ENCODE measurements at regions not wholly inside any gene's neighbourhood (a gene's known extent, or its start where the extent isn't known, plus 50 kb on each side); places are given as distances from the start of the nearest gene placed in this dataset.

DNA sequence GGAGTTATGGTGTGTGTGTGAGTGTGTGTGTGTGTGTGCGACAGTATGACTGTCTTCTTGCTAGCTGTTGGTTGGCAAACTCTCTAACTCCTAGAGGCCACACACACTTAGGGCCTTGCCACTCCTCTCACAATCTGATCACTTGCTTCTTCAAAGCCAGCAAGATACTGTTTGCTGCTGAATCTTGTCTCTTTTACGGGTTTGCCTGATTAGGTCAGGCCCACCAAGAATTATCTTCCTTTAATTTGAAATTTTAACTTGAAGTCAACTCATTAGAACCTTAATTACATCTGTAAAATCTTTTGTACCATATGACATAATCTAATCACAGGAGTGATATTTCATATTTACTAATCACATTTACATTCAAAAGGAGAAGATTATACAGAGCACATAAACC is 359.2 kb upstream of the SGCG start:
- Mint-ChIP-seq H3K27ac (ENCODE audit: unreplicated experiment) (no peak overlapping the region), H3K4me1 (ENCODE audit: low read depth) (no peaks in the 10 kb centered on the region), H3K4me3 (ENCODE audit: unreplicated experiment) (no peak overlapping the region), H3K9me3 (ENCODE audit: low read depth) (peaks cover 12% of the 10 kb centered on the region), H3K36me3 (ENCODE audit: low read depth) (no peaks in the 10 kb centered on the region), H3K27me3 (ENCODE audit: low read depth) (no peaks in the 10 kb centered on the region)
- DNase-seq (ENCODE audit: low spot score): no peak
- TF ChIP-seq, protein P1, sequence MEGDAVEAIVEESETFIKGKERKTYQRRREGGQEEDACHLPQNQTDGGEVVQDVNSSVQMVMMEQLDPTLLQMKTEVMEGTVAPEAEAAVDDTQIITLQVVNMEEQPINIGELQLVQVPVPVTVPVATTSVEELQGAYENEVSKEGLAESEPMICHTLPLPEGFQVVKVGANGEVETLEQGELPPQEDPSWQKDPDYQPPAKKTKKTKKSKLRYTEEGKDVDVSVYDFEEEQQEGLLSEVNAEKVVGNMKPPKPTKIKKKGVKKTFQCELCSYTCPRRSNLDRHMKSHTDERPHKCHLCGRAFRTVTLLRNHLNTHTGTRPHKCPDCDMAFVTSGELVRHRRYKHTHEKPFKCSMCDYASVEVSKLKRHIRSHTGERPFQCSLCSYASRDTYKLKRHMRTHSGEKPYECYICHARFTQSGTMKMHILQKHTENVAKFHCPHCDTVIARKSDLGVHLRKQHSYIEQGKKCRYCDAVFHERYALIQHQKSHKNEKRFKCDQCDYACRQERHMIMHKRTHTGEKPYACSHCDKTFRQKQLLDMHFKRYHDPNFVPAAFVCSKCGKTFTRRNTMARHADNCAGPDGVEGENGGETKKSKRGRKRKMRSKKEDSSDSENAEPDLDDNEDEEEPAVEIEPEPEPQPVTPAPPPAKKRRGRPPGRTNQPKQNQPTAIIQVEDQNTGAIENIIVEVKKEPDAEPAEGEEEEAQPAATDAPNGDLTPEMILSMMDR (IDR thresholded peaks at IDR 0.05): no peak

DNA sequence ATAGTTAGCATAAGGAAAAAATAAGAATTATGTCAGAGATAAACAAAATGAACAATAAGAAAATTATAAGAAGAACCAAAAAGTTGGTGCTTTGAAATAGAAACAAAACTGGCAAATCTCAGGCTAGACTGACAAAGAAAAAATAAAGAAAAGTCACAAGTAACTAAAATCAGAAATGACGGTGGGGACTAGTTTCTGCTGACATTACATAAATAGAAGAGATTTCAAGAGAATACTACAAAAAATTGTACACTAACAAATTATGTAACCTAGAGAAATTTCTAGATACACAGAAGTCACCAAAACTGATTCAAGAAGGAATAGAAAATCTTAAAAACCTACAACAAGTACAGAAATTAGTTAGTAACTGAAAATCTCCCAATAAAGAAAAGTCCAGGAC is 355.6 kb upstream of the SGCG start:
- Mint-ChIP-seq H3K9me3 (ENCODE audit: low read depth) (peaks cover 12% of the 10 kb centered on the region), H3K36me3 (ENCODE audit: low read depth) (no peaks in the 10 kb centered on the region), H3K4me3 (ENCODE audit: unreplicated experiment) (no peak overlapping the region), H3K4me1 (ENCODE audit: low read depth) (no peaks in the 10 kb centered on the region), H3K27ac (ENCODE audit: unreplicated experiment) (no peak overlapping the region), H3K27me3 (ENCODE audit: low read depth) (no peaks in the 10 kb centered on the region)
- no peak for DNase-seq (ENCODE audit: low spot score)
- TF ChIP-seq, protein P1 (IDR thresholded peaks at IDR 0.05): no peak

DNA sequence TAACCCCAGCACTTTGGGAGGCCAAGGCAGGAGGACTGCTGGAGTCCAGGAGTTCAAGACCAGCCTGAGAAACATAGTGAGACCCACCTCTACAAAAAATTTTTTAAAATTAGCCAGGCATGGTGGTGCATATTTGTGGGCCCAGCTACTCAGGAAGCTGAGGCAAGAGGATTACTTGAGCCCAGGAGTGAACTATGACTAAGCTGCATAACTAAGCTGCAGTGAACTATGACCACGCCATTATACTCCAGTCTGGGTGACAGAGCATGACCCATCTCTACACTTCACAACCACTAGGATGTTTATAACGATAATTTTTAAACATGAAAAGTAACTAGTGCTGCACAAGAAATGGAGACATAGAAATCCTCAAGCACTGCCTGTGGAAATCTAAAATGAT is 352.7 kb upstream of the SGCG start:
- no peaks in the 10 kb centered on the region for H3K36me3 Mint-ChIP-seq (ENCODE audit: low read depth)
- TF ChIP-seq, protein P1 (IDR thresholded peaks at IDR 0.05): no peak
- H3K9me3 Mint-ChIP-seq (ENCODE audit: low read depth): peaks cover 12% of the 10 kb centered on the region
- H3K4me3 Mint-ChIP-seq (ENCODE audit: unreplicated experiment): no peak overlapping the region
- H3K27me3 Mint-ChIP-seq (ENCODE audit: low read depth): no peaks in the 10 kb centered on the region
- no peak for DNase-seq (ENCODE audit: low spot score)
- no peaks in the 10 kb centered on the region for H3K4me1 Mint-ChIP-seq (ENCODE audit: low read depth)
- H3K27ac Mint-ChIP-seq (ENCODE audit: unreplicated experiment): no peak overlapping the region

DNA sequence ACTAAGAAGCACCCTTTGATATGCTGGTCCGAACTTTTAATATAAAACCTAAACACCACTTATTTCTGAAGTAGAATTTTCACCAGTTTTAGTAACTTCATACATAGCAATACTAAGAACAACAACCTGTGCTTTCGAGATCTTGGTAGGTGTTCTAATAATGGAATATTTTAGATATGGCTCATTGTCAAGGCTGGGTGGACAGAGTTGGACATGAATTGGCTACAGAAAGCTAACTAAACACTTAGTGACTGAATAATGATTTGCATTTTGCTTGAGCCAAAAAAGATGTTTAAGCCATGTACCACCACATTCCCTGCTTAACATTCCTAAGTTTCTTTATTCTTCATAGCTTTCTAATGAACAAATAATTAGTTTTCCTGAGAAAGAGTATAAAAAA is 344.3 kb upstream of the SGCG start:
- H3K27me3 Mint-ChIP-seq (ENCODE audit: low read depth): no peaks in the 10 kb centered on the region
- H3K4me1 Mint-ChIP-seq (ENCODE audit: low read depth): no peaks in the 10 kb centered on the region
- TF ChIP-seq, protein P1 (IDR thresholded peaks at IDR 0.05): no peak
- no peak overlapping the region for H3K4me3 Mint-ChIP-seq (ENCODE audit: unreplicated experiment)
- H3K36me3 Mint-ChIP-seq (ENCODE audit: low read depth): no peaks in the 10 kb centered on the region
- DNase-seq (ENCODE audit: low spot score): no peak
- H3K9me3 Mint-ChIP-seq (ENCODE audit: low read depth): no peaks in the 10 kb centered on the region
- H3K27ac Mint-ChIP-seq (ENCODE audit: unreplicated experiment): no peak overlapping the region

DNA sequence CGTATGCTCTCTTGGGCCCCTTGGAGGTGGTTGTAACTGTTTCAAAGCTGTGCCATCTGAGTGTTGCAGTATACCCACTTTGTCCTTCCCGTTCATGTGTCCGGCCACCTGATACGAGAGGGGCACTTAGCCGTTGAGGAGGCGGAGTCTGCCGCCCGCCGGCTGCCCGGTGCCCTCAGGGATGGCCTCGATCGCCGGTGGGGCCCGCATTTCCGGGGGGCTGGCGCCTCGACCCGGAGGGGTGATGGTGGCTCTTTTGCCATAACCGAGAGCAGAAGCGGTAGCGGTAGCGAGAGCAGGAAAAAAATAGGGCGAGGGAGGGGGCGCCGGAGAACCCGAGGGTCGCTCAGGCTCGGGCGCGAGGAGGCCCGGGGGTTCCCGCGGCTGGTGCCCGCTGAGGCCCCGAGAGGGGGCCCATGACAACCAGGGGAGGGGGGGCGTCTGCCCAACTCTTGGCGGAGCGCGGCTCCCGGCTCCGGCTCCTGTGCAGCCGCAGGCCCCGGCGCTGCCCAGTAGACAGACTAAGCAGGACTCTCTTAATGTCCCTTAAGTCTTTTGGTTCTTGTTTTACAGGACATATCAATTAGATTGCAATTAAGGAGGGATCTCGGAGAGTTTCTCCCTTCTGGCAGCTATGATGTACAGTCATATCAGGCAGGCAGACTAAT is 342.7 kb upstream of the SGCG start:
- DNase-seq (ENCODE audit: low spot score): peak; percentile 59
- H3K9me3 Mint-ChIP-seq (ENCODE audit: low read depth): no peaks in the 10 kb centered on the region
- no peaks in the 10 kb centered on the region for H3K4me1 Mint-ChIP-seq (ENCODE audit: low read depth)
- H3K4me3 Mint-ChIP-seq (ENCODE audit: unreplicated experiment): no peak overlapping the region
- no peaks in the 10 kb centered on the region for H3K36me3 Mint-ChIP-seq (ENCODE audit: low read depth)
- no peaks in the 10 kb centered on the region for H3K27me3 Mint-ChIP-seq (ENCODE audit: low read depth)
- no peak overlapping the region for H3K27ac Mint-ChIP-seq (ENCODE audit: unreplicated experiment)
- TF ChIP-seq, protein P1 (IDR thresholded peaks at IDR 0.05): no peak
